Tibial nerve (tissue), 4 donors: ENCODE measurements at regions not wholly inside any gene's neighbourhood (a gene's known extent, or its start where the extent isn't known, plus 50 kb on each side); places are given as distances from the start of the nearest gene placed in this dataset.

Experiments
- DNase-seq, 2 donors: peaks; one replicate each; pipeline ENCODE4 v3.0.0-alpha.2; 2019; ENCODE audit warnings: low spot score in 2 of 2
- H3K27ac ChIP-seq, 4 donors: fragments of 200-600 bp; sonication (generic) in 3 of 4; one replicate each; pipeline ENCODE4 v1.5.1; 2017 to 2019; ENCODE audit warnings: mild to moderate bottlenecking in 1 of 4
- H3K27me3 ChIP-seq, 2 donors: fragments of 200-600 bp; sonication (generic) in 1 of 2; one replicate each; pipeline versions ENCODE4 v1.5.1 to v1.6.0; 2017 to 2019
- H3K36me3 ChIP-seq, 3 donors: fragments of 200-600 bp; sonication (generic); one replicate each; pipeline ENCODE4 v1.5.1; 2018 to 2019
- H3K4me1 ChIP-seq, 4 donors: fragments of 200-600 bp; sonication (generic) in 3 of 4; one replicate each; pipeline ENCODE4 v1.5.1; 2017 to 2019
- H3K4me3 ChIP-seq, 4 donors: fragments of 200-600 bp; sonication (generic) in 3 of 4; one replicate each; pipeline ENCODE4 v1.5.1; 2017 to 2019; ENCODE audit warnings: mild to moderate bottlenecking in 1 of 4, moderate library complexity in 1 of 4
- H3K9me3 ChIP-seq, 4 donors: fragments of 200-600 bp; sonication (generic) in 3 of 4; one replicate each; pipeline ENCODE4 v1.5.1; 2017 to 2019
- EP300 ChIP-seq, 2 donors: sonication (generic); formaldehyde crosslinking; IDR thresholded peaks; one replicate each; pipeline ENCODE4 v1.6.1; 2017; ENCODE audit warnings: antibody characterized with exemption in 2 of 2, mild to moderate bottlenecking in 1 of 2
- POLR2A ChIP-seq, 2 donors: fragments of 450-650 bp; IDR thresholded peaks; one replicate each; pipeline ENCODE4 v1.6.1; 2017; ENCODE audit warnings: antibody characterized with exemption in 2 of 2, mild to moderate bottlenecking in 2 of 2, moderate library complexity in 2 of 2
- WGBS, 2 donors: methylation state at CpG; one replicate each; pipeline ENCODE4 v1.1.5; 2018; 5-methylcytosine and 5-hydroxymethylcytosine counted together
- TF ChIP-seq, protein P1 (sequence below), 5 experiments: fragments of 200-600 bp in 3 of 5; fragments of 450-650 bp in 2 of 5; sonication (generic) in 3 of 5; IDR thresholded peaks; one replicate each; pipeline ENCODE4 v1.5.1; 2016 to 2019; ENCODE audit warnings: antibody characterized with exemption in 5 of 5, mild to moderate bottlenecking in 3 of 5, moderate library complexity in 2 of 5

DNA sequence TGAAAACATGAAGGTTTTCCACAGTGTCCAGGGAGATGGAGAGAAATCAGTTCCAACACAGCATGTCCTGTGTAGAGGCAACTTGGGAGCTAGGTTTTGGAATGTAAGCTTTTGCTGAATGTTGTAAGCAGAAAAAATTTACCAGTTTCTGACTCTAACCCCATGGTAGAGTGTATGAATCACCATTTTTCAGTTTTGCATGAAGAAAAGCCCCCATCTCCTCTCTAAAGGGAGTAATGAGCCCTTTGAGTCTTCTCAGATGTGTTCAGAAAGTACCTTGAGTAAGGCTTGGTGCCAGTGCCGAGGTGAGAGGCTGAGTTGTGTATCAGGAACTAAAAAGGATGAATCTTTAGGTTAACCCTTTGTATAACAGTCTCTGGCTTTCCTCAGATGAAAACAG is 96.2 kb downstream of the ADRB2 start:
- no peak for DNase-seq
- Histone ChIP-seq H3K36me3 (no peaks in the 10 kb centered on the region), H3K27me3 (no peaks in the 10 kb centered on the region), H3K9me3 (no peaks in the 10 kb centered on the region), H3K27ac (no peak overlapping the region), H3K4me3 (no peak overlapping the region), H3K4me1 (no peaks in the 10 kb centered on the region)
- TF ChIP-seq POLR2A (IDR thresholded peaks at IDR 0.05) (no peak), EP300 (IDR thresholded peaks at IDR 0.05) (no peak)
- TF ChIP-seq, protein P1, sequence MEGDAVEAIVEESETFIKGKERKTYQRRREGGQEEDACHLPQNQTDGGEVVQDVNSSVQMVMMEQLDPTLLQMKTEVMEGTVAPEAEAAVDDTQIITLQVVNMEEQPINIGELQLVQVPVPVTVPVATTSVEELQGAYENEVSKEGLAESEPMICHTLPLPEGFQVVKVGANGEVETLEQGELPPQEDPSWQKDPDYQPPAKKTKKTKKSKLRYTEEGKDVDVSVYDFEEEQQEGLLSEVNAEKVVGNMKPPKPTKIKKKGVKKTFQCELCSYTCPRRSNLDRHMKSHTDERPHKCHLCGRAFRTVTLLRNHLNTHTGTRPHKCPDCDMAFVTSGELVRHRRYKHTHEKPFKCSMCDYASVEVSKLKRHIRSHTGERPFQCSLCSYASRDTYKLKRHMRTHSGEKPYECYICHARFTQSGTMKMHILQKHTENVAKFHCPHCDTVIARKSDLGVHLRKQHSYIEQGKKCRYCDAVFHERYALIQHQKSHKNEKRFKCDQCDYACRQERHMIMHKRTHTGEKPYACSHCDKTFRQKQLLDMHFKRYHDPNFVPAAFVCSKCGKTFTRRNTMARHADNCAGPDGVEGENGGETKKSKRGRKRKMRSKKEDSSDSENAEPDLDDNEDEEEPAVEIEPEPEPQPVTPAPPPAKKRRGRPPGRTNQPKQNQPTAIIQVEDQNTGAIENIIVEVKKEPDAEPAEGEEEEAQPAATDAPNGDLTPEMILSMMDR (IDR thresholded peaks at IDR 0.05) = no peak
- 35 to 42% methylated on average over 1 of the region's 1 CpG for WGBS, 2 donors

DNA sequence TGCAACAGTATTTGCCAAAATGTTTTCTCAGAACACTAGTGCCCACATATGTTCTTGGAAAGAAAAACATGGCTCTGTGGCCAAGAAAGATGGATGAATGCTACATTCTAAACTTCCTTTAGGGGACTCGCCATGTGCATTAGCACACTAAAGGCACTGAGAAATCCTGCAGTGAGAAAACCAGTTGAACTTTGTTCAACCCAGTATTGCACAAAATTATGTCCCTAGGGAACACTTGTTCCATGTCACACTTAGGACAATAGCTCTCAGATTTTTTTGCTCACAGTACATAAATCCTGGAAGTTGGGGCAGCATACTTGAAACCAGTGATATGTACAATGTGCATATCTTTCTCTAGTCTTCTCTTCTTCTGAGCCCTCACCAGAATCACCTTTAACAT is 96.6 kb downstream of the ADRB2 start:
- Histone ChIP-seq H3K27ac (no peak overlapping the region), H3K4me3 (no peak overlapping the region), H3K9me3 (no peaks in the 10 kb centered on the region), H3K4me1 (peaks cover 0 to 1% (median 0%) of the 10 kb centered on the region in 4 donors), H3K36me3 (no peaks in the 10 kb centered on the region), H3K27me3 (no peaks in the 10 kb centered on the region)
- no peak for DNase-seq
- TF ChIP-seq, protein P1 (IDR thresholded peaks at IDR 0.05) = no peak
- TF ChIP-seq POLR2A (IDR thresholded peaks at IDR 0.05) = no peak
- no peak for TF ChIP-seq EP300 (IDR thresholded peaks at IDR 0.05)
- 92 to 93% methylated on average over 1 of the region's 1 CpG for WGBS, 2 donors

DNA sequence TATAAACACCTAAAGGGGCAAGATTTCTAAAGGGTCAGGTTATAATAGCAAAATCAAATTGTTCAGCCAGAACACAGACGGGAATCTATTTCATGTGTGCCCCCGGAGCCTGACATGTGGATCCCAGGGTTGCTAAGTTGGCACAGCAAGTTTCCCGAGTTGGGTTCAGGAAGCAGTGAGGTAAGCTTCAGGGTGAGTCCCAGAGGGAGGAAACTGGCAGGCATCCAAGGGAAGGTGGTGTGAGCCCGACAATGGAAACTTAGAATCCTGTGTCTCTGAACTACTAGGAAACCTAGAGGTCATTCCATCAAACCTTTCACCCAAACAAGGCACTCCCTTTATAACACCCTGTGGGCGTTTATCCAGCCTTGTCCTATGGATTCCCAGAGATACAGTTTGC is 98.4 kb downstream of the ADRB2 start:
- Histone ChIP-seq H3K4me1 (peaks cover 0 to 4% (median 0%) of the 10 kb centered on the region in 4 donors), H3K36me3 (no peaks in the 10 kb centered on the region), H3K27ac (no peak overlapping the region), H3K4me3 (no peak overlapping the region), H3K27me3 (no peaks in the 10 kb centered on the region), H3K9me3 (no peaks in the 10 kb centered on the region)
- WGBS, 2 donors = 55 to 59% methylated on average over 5 of the region's 5 CpGs
- DNase-seq = peak in 1 of 2 donors; percentile 15
- TF ChIP-seq, protein P1 (IDR thresholded peaks at IDR 0.05) = no peak
- no peak for TF ChIP-seq EP300 (IDR thresholded peaks at IDR 0.05)

DNA sequence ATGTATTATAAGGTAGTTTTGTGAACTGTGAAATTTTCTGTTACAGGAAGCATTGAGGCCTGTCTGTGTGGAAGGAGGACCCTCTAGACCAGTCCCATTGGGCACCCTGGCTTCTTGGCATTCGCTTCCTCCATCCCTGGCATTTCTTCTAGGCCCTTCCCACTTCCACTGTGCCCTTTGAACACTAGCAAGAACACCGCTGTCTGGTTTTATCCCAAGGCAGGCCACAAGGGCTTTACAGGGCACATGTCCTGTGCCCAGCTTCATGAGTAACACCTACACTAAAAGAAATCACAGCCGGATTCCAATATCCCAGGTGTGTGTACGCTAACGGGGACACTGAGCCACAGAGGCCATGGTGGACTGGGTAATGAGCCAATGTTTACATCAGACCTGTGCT is 99.8 kb downstream of the ADRB2 start:
- Histone ChIP-seq H3K36me3 (no peaks in the 10 kb centered on the region), H3K27ac (no peak overlapping the region), H3K9me3 (no peaks in the 10 kb centered on the region), H3K4me1 (peaks cover 0 to 4% (median 0%) of the 10 kb centered on the region in 4 donors), H3K4me3 (no peak overlapping the region), H3K27me3 (no peaks in the 10 kb centered on the region)
- TF ChIP-seq POLR2A (IDR thresholded peaks at IDR 0.05) (no peak), EP300 (IDR thresholded peaks at IDR 0.05) (no peak)
- TF ChIP-seq, protein P1 (IDR thresholded peaks at IDR 0.05) = no peak
- DNase-seq = no peak
- 92 to 94% methylated on average over 5 of the region's 5 CpGs for WGBS, 2 donors

DNA sequence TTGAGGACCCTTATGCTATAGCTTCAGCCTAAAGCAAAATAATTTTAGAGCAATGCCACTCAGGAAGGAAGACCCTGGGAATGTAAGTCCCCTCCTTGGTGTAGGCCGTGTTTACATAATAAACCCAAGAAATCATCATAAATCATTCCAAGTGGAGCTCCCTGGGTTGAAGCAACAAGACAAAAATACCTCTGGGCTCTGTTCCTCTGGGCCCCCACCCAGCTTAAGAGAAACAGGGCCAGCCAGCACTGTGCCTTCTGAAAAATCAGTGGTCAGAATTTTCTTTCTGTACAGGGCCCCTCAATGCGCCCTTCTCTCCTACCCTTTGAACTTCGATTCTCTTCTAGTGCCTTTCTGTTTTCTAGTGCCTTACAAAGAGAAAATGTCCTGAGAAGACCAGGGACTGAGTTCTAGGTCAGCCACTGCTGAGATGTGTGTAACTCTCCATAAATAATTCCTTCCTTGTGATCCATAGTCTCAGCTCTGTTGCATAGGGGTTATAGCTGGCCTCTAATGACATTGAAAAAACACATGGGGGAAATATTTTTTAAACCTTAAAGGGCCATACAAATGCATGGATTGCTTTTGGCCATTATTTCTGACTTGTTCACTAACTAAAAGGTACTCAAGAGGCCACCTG is 101.0 kb downstream of the ADRB2 start:
- DNase-seq = no peak
- WGBS, 2 donors = 69 to 79% methylated on average over 3 of the region's 3 CpGs
- TF ChIP-seq POLR2A (IDR thresholded peaks at IDR 0.05) (no peak), EP300 (IDR thresholded peaks at IDR 0.05) (no peak)
- TF ChIP-seq, protein P1 (IDR thresholded peaks at IDR 0.05) = no peak
- Histone ChIP-seq H3K27me3 (no peaks in the 10 kb centered on the region), H3K9me3 (no peaks in the 10 kb centered on the region), H3K4me1 (peaks cover 0 to 4% (median 0%) of the 10 kb centered on the region in 4 donors), H3K4me3 (no peak overlapping the region), H3K36me3 (no peaks in the 10 kb centered on the region), H3K27ac (peak overlapping the region in 1 of 4 donors; percentile 37)
